ENCODE measurements at regions not wholly inside any gene's neighbourhood (a gene's known extent, or its start where the extent isn't known, plus 50 kb on each side); places are given as distances from the start of the nearest gene placed in this dataset.

GRCh38 chr4:119733431-119733830, 104.8 kb upstream of the PDE5A start:
- Histone ChIP-seq H3K4me2 (ENCODE audit: control insufficient read depth, insufficient read depth) (no peak overlapping the region), H3K9me3 (replicated peaks; ENCODE audit: control insufficient read depth, insufficient read depth, low read length) (no peaks in the 10 kb centered on the region), H4K20me1 (ENCODE audit: control insufficient read depth, insufficient read depth) (no peaks in the 10 kb centered on the region), H3K79me2 (ENCODE audit: control insufficient read depth, insufficient read depth, low read length) (no peaks in the 10 kb centered on the region), H3K27ac (ENCODE audit: control insufficient read depth, insufficient read depth) (no peak overlapping the region), H3K4me1 (ENCODE audit: control insufficient read depth, insufficient read depth, low read length) (no peaks in the 10 kb centered on the region), H2AFZ (ENCODE audit: control insufficient read depth, low read depth, low read length) (no peak overlapping the region), H3K36me3 (ENCODE audit: control insufficient read depth in 2 of 2, insufficient read depth in 2 of 2, low read length in 1 of 2) (no peaks in the 10 kb centered on the region), H3K9ac (ENCODE audit: control insufficient read depth, insufficient read depth, low read length) (no peak overlapping the region), H3K4me3 (no peak overlapping the region), H3K27me3 (replicated peaks in 1 of 2; ENCODE audit: control insufficient read depth in 2 of 2, insufficient read depth in 2 of 2, low read length in 1 of 2) (no peaks in the 10 kb centered on the region)
- SMC1A ChIA-PET (ENCODE audit: uncharacterized antibody, unreplicated experiment) = no interaction called here
- POLR2A ChIA-PET = no interaction called here
- no TSS peak for BruUV-seq (replicated peaks)
- in situ Hi-C loops (cut with MboI) = no loop called here
- intact Hi-C loops (cut with micrococcal nuclease; ENCODE audit: unreplicated experiment) = no loop called here
- RAD21 ChIA-PET (ENCODE audit: unreplicated experiment) = no interaction called here
- 26% methylated on average over 1 of the region's 1 CpG for WGBS (ENCODE audit: insufficient coverage, insufficient replicate concordance, low lambda C conversion rate, missing lambda C conversion rate)
- CTCF ChIA-PET = interaction anchor here (0.9 kb wide), 1 partner anchor 24 kb away, joined by 4 read pairs; no protein-coding TSS in a partner anchor
- no peak for ATAC-seq
- FAIRE-seq = no peak
- DNase-seq (ENCODE audit: low read depth, low spot score) = no peak
- TF ChIP-seq CBX3 (IDR thresholded peaks at IDR 0.05; ENCODE audit: borderline replicate concordance, low read depth) (no peak), CREM (IDR thresholded peaks at IDR 0.05; ENCODE audit: low read depth) (no peak), PAX8 (IDR thresholded peaks at IDR 0.05) (no peak)

- FAIRE-seq (no peak), DNase-seq (ENCODE audit: low read depth, low spot score) (no peak), ATAC-seq (no peak)
- Histone ChIP-seq H3K27me3 (replicated peaks in 1 of 2; ENCODE audit: control insufficient read depth in 2 of 2, insufficient read depth in 2 of 2, low read length in 1 of 2) (no peaks in the 10 kb centered on the region), H3K9ac (ENCODE audit: control insufficient read depth, insufficient read depth, low read length) (no peak overlapping the region), H3K27ac (ENCODE audit: control insufficient read depth, insufficient read depth) (no peak overlapping the region), H4K20me1 (ENCODE audit: control insufficient read depth, insufficient read depth) (no peaks in the 10 kb centered on the region), H2AFZ (ENCODE audit: control insufficient read depth, low read depth, low read length) (no peak overlapping the region), H3K4me3 (no peak overlapping the region), H3K4me2 (ENCODE audit: control insufficient read depth, insufficient read depth) (no peak overlapping the region), H3K9me3 (replicated peaks; ENCODE audit: control insufficient read depth, insufficient read depth, low read length) (no peaks in the 10 kb centered on the region), H3K36me3 (ENCODE audit: control insufficient read depth in 2 of 2, insufficient read depth in 2 of 2, low read length in 1 of 2) (no peaks in the 10 kb centered on the region), H3K79me2 (ENCODE audit: control insufficient read depth, insufficient read depth, low read length) (no peaks in the 10 kb centered on the region), H3K4me1 (ENCODE audit: control insufficient read depth, insufficient read depth, low read length) (no peaks in the 10 kb centered on the region)
- ChIA-PET CTCF (no interaction called here), POLR2A (no interaction called here), RAD21 (ENCODE audit: unreplicated experiment) (no interaction called here), SMC1A (ENCODE audit: uncharacterized antibody, unreplicated experiment) (no interaction called here)
- BruUV-seq (replicated peaks) = no TSS peak
- in situ Hi-C loops (cut with MboI) = no loop called here
- TF ChIP-seq PAX8 (IDR thresholded peaks at IDR 0.05) (no peak), IRF3 (IDR thresholded peaks at IDR 0.05) (no peak), SUZ12 (IDR thresholded peaks at IDR 0.05; ENCODE audit: unreplicated experiment) (no peak), MTA3 (IDR thresholded peaks at IDR 0.05; ENCODE audit: borderline replicate concordance, low read length) (no peak), SMC3 (IDR thresholded peaks at IDR 0.05; ENCODE audit: borderline replicate concordance, low read length) (no peak), ZBTB40 (IDR thresholded peaks at IDR 0.05; ENCODE audit: borderline replicate concordance) (no peak), CBX5 (IDR thresholded peaks at IDR 0.05; ENCODE audit: low read depth) (no peak)
- intact Hi-C loops (cut with micrococcal nuclease; ENCODE audit: unreplicated experiment) = no loop called here
- WGBS (ENCODE audit: insufficient coverage, insufficient replicate concordance, low lambda C conversion rate, missing lambda C conversion rate) = 49% methylated on average over 5 of the region's 5 CpGs
These were observed 103.2 kb upstream of the PDE5A start for GRCh38 chr4:119731778-119732177.

Measured in GM12878 (cell line).